ENCODE measurements at regions not wholly inside any gene's neighbourhood (a gene's known extent, or its start where the extent isn't known, plus 50 kb on each side); places are given as distances from the start of the nearest gene placed in this dataset.

DNA sequence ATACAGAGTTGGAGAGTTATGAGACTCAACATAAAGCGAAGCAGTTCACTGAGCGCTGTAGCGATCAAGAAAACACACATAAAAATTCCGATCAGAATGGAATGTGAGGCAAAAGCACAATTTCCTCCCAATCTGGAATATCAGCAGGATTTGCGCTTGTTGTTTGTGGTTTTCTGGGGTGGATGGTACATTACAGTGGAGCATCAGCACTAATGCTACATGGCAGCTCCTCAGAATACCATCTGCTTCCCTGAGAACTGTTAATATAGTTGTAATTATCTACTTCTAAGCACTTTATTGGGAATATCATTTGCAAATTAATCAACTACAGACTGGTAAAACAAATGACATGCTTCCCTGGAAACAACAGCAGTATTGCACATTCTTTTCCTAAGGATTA lies 324.1 kb upstream of the PPARGC1A start (continued):
- TF ChIP-seq SIRT6 (IDR thresholded peaks at IDR 0.05; ENCODE audit: low read length) (no peak), SP2 (IDR thresholded peaks at IDR 0.05; ENCODE audit: low read length) (no peak)
